SKM-1 treated with dmso at 0.1 percent for 144 hours (cell line): ENCODE measurements at regions not wholly inside any gene's neighbourhood (a gene's known extent, or its start where the extent isn't known, plus 50 kb on each side); places are given as distances from the start of the nearest gene placed in this dataset.
"Not testable (repeated sequence)": the region's sequence is repeated elsewhere in the genome, so short reads cannot be mapped to it uniquely, and the experiment has no call there.

Experiments used
- DNase-seq: peaks from one replicate; lab custom pipeline; 2025; ENCODE audit not compliant: unreplicated experiment; lab: John Stamatoyannopoulos, UW

- no peak for DNase-seq
These were observed 302.3 kb upstream of the AUTS2 start for GRCh38 chr7:69295977-69296376.

- DNase-seq, result no peak
These were observed 297.0 kb upstream of the AUTS2 start for GRCh38 chr7:69301253-69301652.

DNA sequence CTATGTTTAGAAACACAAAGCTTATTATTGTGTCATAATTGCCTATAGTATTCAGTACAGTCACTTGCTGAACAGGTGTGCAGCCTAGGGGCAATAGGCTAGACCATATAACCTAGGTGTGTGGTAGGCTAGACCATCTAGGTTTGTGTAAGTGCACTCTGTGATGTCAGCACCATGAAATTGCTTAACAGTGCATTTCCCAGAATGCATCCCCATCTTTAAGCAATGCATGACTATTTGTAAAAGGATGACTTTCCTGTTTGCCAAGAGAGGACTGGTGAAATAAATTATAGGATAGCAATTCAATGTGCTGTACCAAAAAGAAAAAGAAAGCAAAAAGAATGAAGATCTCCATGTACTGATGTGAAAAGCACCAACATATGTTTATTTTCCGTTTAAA, 288.7 kb upstream of the AUTS2 start:
- no peak for DNase-seq

DNA sequence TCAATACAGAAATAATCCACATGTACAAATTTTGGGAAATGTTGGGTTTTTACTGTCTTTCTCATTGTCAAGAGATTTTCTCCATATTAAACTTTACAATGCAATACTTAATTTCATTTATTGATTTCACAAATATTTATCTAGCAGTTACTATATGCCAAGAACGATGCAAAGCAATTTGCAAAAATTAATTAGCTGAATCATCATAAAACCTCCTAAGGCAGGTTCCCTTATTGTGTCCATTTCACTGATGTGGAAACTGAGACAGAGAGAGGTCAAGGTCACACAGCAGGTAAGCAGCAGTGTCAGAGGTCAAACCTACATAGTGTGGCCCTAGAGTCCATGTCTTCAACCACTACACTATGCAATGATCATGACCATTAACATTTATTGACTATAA, 286.8 kb upstream of the AUTS2 start:
- DNase-seq, result no peak

GRCh38 chr7:69313852-69314251, 284.4 kb upstream of the AUTS2 start:
- DNase-seq, result not testable (repeated sequence)

DNA sequence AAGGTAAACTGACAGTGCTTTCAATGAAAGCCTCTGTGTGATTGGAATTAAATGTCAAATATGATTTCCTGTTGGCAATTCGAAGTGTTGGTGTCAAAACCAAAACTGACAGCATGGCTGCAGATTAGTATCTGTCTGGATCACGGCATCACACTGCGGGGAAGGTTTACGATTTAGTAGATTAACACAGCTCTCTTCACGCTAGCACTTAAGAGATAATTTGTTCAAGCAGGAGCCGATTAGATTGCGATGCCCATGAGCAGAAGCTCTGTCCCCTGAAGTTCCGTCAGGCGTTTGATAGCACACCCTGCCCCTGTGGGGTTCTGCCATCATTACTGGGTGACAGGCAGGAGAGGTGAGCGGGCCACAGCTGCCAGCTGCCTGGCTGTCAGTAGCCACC, 279.5 kb upstream of the AUTS2 start:
- DNase-seq, result no peak

DNA sequence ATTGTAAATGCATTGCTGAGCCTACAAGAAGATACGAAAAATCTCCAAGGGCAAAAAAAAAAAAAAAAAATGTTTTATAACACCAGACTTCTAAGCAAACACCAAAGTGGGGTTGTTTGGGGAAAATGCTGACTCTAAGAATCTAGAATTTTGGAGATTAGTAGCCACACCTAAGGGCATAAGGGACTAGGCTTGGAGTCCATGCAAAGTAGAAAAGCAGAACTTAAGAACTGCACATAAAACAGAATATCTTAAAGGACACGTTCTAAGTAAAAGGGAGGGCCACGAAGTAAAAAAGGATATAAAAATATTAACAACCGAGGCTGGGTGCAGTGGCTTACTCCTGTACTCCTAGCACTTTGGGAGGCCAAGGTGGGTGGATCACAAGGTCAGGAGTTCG, 269.8 kb upstream of the AUTS2 start:
- no peak for DNase-seq

DNA sequence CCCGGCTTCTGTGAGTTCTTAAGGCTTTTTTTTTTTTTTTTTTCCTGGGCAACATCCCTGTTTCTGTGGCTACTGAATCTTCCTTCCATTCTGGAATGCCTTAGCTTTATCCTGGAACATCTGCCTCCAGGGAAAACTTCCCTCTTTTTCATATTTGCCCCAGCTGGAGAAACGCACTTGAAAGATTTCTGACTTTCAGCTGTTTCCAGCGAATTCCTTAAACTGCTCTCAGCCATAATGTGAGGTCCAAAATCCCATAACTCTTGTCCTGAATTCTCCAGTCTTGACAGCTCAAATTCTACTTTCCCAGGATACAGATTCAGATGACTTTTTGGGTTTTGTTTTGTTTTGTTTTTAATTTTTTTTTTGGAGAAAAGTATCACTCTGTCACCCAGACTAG, 263.6 kb upstream of the AUTS2 start:
- DNase-seq, result no peak

GRCh38 chr7:69335331-69335730, 262.9 kb upstream of the AUTS2 start:
- no peak for DNase-seq

- DNase-seq, result no peak
These were observed 261.3 kb upstream of the AUTS2 start for GRCh38 chr7:69336976-69337375.

DNA sequence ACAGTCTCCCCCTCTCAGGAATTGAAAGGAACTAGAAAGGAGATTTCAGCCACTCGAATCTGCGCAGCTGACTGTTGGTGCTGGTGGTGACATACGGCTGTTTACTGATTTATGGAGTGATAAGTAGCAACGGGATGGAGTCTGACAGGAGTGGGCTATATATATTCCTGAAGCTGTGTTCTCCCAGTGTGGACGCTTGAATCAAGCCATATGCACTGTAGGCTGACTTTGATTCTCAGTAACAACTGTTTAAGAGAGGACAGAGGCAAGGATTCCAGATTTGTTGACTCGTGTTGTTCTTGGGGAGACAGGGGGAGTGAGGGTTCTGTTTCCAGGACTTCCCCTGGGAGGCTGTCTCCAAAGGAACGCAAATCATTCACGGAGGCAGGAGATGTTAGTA, 260.1 kb upstream of the AUTS2 start:
- DNase-seq, result no peak

DNA sequence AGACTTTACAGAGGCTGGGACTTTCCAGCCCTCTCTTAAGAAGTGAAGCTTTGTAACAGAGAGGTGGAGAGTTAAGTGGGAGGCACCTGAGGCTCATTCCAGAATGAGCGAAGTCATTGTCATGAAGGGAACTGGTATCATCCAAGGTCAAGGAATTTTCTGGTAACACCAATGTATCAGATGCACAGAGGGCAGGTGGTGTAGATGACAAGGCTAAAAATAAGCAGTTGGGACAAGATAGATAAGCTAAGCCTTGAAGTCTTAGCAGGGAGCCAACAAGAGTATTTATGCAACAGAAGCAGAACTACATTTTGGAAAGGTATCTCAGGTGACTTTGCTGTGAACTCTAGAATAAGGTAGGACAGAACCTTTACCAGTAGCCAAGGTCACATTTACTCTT, 257.0 kb upstream of the AUTS2 start:
- no peak for DNase-seq

DNA sequence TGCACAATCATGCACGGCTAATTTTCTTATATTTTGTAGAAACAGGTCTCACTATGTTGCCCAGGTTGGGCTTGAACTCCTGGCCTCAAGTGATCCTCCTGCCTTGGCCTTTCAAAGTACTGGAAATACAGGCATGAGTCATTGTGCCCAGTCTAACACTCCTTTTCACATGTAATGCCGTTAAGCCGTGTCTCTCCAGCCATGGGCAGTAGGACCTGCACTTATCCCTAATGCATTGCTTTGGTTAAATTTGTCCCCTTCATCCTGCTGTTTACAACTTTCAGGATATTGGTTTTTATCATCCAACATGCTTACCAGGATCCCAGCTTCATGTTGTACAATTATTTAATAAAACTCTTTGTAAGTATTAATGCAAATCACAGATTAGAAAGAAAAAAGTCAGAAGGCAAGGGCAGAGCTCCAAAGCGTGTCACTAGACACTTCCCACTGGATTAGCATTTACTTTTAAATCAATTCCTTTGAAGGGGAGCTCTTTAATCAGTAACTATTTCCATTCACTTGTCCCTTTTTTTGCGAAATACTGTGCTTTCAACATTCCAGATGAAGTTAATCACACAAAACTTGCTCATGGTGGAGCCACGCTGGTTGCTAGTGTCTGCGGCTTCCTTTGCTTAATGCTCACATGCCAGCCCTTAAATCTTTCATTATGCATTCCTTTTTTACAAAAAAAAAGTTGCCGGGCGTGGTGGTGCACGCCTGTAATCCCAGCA, 256.0 kb upstream of the AUTS2 start:
- DNase-seq, result no peak

DNA sequence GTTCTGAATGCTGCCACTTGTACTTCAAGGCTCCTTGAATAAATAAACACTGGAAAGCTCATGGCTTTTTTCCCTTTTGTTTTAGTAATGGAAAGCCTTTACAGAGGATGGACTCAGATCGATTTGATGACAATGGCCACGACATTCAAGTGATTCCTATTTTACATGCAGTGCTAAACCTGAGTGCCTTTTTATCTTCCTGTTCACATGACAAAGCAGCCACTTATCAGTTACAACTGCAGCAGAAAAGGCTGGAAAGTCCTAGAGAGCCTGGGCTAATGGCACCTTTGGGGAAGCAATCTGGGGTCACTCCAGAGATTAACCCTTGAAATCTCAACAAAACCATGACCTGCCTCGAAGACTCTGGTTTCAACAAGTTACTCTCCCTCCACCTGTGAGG, 249.0 kb upstream of the AUTS2 start:
- no peak for DNase-seq

DNA sequence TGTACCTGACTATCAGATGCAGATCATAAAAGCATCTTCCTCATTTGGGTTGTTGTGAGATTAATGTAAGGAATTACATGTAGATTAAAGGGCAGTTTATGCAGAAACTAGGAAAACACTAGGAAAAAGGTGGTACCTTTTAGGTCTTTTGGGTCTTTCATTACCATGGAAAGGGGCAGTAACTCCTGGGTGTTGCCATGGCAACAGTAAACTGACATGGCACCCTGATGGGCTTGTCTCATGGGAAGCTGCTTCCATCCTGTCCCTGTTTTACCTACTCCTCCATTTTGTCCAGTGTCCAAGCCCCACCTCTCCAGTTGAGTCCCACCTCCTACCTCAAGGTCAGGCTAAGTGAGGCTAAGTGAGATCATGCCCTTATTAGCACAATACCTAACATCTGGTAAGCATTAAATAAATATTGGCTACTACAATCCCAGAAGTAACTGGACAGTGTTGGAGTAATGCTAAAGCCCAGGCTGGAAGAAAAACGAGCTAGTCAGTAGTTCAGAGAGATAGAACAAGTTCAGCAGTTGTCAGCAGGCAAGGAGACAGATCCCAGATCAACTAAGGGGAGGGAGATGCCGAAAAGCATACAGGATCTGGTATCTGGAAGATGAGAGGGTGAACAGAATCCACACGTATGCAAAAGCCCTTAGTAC, 240.0 kb upstream of the AUTS2 start:
- DNase-seq, result no peak

DNA sequence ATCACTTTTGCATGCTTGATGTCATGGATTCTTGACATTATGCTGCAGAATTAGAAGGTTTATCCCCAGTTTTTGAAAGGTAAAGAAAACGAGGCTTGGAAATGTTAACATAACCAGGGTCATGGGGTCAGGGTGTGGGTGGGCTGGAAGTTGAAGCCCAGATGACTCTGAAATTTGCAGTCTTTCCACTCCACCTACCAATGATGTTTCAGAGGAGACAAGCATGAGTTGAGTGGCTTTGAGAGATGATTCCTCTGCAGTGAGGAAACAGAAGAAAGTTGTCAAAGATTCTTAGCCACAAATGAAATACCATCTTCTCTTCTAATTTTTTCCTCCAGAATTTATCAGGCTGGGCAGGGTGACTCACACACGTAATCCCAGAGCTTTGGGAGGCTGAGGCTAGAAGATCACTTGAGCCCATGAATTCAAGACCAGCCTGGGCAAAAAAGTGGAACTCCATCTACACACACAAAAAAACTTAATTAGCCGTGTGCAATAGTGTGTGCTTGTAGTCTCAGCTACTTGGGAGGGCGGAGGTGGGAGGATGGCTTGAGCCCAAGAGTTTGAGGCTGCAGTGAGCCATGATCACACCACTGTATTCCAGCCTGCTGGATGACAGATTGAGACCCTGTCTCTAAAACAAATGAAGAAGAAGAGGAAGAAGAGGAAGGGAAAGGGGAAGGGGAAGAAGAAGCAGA, 239.1 kb upstream of the AUTS2 start:
- DNase-seq, result no peak

DNA sequence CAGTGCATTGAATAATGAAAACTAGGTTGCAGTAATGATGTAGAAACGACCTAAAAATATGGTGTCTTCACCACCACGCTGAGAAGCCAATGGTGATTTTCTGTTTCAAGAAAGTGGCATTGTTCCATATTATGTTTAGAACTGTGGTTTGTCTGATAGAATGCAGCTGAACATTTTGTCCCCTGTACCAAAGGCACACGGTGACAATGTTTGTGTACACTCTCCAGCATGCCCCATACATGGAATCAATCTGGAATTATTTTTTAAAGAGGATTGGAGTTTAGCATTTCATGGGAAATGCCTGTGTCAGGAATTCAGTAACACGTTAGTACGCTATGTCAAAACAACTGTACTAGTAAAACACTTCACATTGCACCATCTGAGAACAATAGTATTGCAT, 237.4 kb upstream of the AUTS2 start:
- DNase-seq, result no peak

DNA sequence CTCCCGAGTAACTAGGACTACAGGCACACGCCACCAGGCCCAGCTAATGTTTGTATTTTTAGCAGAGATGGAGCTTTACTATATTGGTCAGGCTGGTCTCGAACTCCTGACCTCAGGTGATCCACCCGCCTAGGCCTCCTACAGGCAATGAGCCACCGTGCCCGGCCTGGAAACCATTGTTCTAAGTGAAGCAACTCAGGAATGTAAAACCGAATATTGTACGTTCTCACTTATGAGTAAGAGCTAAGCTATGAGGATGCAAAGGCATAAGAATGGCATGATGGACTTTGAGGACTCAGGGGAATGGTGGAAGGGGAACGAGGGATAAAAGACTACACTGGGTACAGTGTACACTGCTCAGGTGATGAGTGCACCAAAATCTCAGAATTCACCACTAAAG, 235.1 kb upstream of the AUTS2 start:
- no peak for DNase-seq

- DNase-seq, result no peak
These were observed 233.2 kb upstream of the AUTS2 start for GRCh38 chr7:69364813-69365643.

DNA sequence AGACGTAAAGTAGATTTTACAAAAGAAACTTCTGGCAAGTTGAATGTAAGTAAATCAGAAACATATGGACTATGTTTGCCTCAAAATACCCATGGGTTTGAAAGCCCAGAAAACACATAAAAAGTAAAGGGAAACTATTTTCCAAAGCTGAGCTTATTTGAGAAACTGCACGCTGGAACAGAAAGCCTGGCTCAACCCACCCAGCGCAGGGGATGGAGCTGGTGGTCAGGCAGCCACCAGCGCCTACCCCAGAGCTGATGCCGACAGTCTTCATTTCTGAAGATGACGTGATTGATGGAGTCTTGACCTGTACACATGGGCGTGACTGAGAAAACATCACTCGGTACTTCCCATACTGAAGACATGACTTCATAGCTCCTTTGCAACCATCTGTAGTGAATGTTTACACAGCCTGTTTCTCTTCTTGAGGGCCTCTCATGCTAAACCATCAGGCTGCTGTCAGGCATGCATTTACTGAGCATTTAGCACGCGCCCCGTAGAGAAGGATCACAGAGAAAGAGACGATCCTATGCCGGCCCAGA, 232.6 kb upstream of the AUTS2 start:
- DNase-seq, result no peak

DNA sequence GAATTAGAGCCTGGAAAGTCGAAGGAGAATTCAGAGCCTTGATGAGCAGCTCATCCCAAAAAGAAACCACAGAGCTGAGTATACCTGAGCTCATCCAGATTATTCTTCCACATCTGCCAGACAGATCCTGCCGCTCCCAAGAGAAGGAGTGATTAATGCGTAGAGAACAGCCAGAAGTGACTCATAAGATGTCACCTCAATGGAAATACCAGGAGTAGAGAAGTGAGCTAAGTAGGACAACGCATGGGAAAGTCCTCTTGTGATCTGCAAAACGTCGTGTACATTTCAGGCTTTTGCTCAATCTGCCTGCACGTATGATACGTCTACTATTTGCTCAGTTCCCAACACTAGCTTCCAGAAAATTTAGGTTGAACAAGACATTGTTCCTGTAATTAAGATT, 230.5 kb upstream of the AUTS2 start:
- no peak for DNase-seq
